WTC11 (cell line): ENCODE measurements at regions not wholly inside any gene's neighbourhood (a gene's known extent, or its start where the extent isn't known, plus 50 kb on each side); places are given as distances from the start of the nearest gene placed in this dataset.

Experiments used
- ATAC-seq: fragments of 200-7000 bp; cut with Tn5 transposase; 2 replicates; pipeline ENCODE4 v1.10.0; 2021; ENCODE audit warnings: mild to moderate bottlenecking, moderate library complexity
- CTCF ChIA-PET: fragments of 300-600 bp; sonication (Branson Sonifier 250); formaldehyde crosslinking; loops from one replicate; lab custom pipeline; 2021; ENCODE audit warnings: antibody characterized with exemption; lab: Charles Lee
- POLR2A ChIA-PET: fragments of 350-600 bp; sonication (Branson Sonifier 250); formaldehyde crosslinking; loops from one replicate; lab custom pipeline; 2021; ENCODE audit warnings: antibody characterized with exemption; lab: Charles Lee
- DNase-seq: peaks from one replicate; pipeline ENCODE4 v3.0.0; 2021; ENCODE audit warnings: low spot score
- H3K27ac Mint-ChIP-seq: 2 replicates; pipeline ENCODE4 v1.8.0; 2021; ENCODE audit warnings: mixed read lengths
- H3K27me3 Mint-ChIP-seq: 2 replicates; pipeline ENCODE4 v1.8.0; 2021; ENCODE audit warnings: low read depth, mild to moderate bottlenecking, moderate library complexity, mixed read lengths
- H3K36me3 Mint-ChIP-seq: 2 replicates; pipeline ENCODE4 v1.8.0; 2021; ENCODE audit warnings: mixed read lengths
- H3K4me1 Mint-ChIP-seq: 2 replicates; pipeline ENCODE4 v1.8.0; 2022; ENCODE audit warnings: mixed read lengths
- H3K4me3 Mint-ChIP-seq: 2 replicates; pipeline ENCODE4 v1.8.0; 2021; ENCODE audit warnings: mild to moderate bottlenecking, moderate library complexity, mixed read lengths
- H3K9me3 Mint-ChIP-seq: 2 replicates; pipeline ENCODE4 v1.8.0; 2021; ENCODE audit warnings: mixed read lengths
- AFF4 ChIP-seq: sonication (generic); formaldehyde crosslinking; IDR thresholded peaks from 2 replicates; pipeline ENCODE4 v1.8.1; 2023; ENCODE audit warnings: mild to moderate bottlenecking, missing genetic modification reagents, borderline replicate concordance
- CREM ChIP-seq: sonication (generic); formaldehyde crosslinking; IDR thresholded peaks from 2 replicates; pipeline ENCODE4 v1.8.1; 2022; ENCODE audit warnings: mild to moderate bottlenecking, missing genetic modification reagents, moderate library complexity
- CTCF ChIP-seq: fragments of 200-600 bp; IDR thresholded peaks from 2 replicates; pipeline ENCODE4 v1.8.0; 2022; ENCODE audit warnings: antibody characterized with exemption
- ERG ChIP-seq: fragments of 250-450 bp; sonication (Bioruptor Pico); IDR thresholded peaks from 2 replicates; pipeline ENCODE4 v1.8.0; 2021; ENCODE audit warnings: mild to moderate bottlenecking
- ETV6 ChIP-seq: sonication (generic); formaldehyde crosslinking; IDR thresholded peaks from 2 replicates; pipeline ENCODE4 v1.8.1; 2022; ENCODE audit warnings: mild to moderate bottlenecking, missing genetic modification reagents
- JUN ChIP-seq: sonication (generic); formaldehyde crosslinking; IDR thresholded peaks from 2 replicates; pipeline ENCODE4 v1.8.0; 2023; ENCODE audit warnings: mild to moderate bottlenecking, missing genetic modification reagents
- NFE2L1 ChIP-seq: sonication (generic); formaldehyde crosslinking; IDR thresholded peaks from 2 replicates; pipeline ENCODE4 v1.8.1; 2023; ENCODE audit warnings: missing genetic modification reagents
- NR1H2 ChIP-seq: sonication (generic); formaldehyde crosslinking; IDR thresholded peaks from 2 replicates; pipeline ENCODE4 v1.9.0; 2021; ENCODE audit warnings: mild to moderate bottlenecking, moderate library complexity, missing genetic modification reagents
- OVOL2 ChIP-seq: fragments of 250-450 bp; sonication (Bioruptor Pico); IDR thresholded peaks from 2 replicates; pipeline ENCODE4 v1.9.0; 2021; ENCODE audit warnings: mild to moderate bottlenecking, borderline replicate concordance
- SMAD3 ChIP-seq: sonication (generic); formaldehyde crosslinking; IDR thresholded peaks from 2 replicates; pipeline ENCODE4 v1.8.0; 2022; ENCODE audit warnings: missing genetic modification reagents, mild to moderate bottlenecking, borderline replicate concordance
- SOX15 ChIP-seq: fragments of 250-450 bp; sonication (Bioruptor Pico); IDR thresholded peaks from 2 replicates; pipeline ENCODE4 v1.9.0; 2021; ENCODE audit warnings: mild to moderate bottlenecking
- STAT6 ChIP-seq: sonication (generic); formaldehyde crosslinking; conservative IDR thresholded peaks from 2 replicates; pipeline ENCODE4 v1.8.1; 2023; ENCODE audit warnings: mild to moderate bottlenecking, low read depth, missing genetic modification reagents, moderate library complexity
- TCF7 ChIP-seq: sonication (generic); formaldehyde crosslinking; IDR thresholded peaks from 2 replicates; pipeline ENCODE4 v1.8.0; 2022; ENCODE audit warnings: mild to moderate bottlenecking, low read depth, missing genetic modification reagents, moderate library complexity
- TEAD4 ChIP-seq: sonication (generic); formaldehyde crosslinking; IDR thresholded peaks from 2 replicates; pipeline ENCODE4 v1.8.0; 2022; ENCODE audit warnings: mild to moderate bottlenecking, missing genetic modification reagents
- ZBTB21 ChIP-seq: sonication (generic); formaldehyde crosslinking; IDR thresholded peaks from 2 replicates; pipeline ENCODE4 v1.8.1; 2023; ENCODE audit warnings: mild to moderate bottlenecking, missing genetic modification reagents, borderline replicate concordance
- ZBTB43 ChIP-seq: sonication (generic); formaldehyde crosslinking; IDR thresholded peaks from 2 replicates; pipeline ENCODE4 v1.8.1; 2023; ENCODE audit warnings: mild to moderate bottlenecking, missing genetic modification reagents
- ZNF138 ChIP-seq: sonication (generic); formaldehyde crosslinking; conservative IDR thresholded peaks from 2 replicates; pipeline ENCODE4 v1.8.1; 2022; ENCODE audit warnings: mild to moderate bottlenecking, moderate library complexity, missing genetic modification reagents
- ZNF263 ChIP-seq: sonication (generic); formaldehyde crosslinking; IDR thresholded peaks from 2 replicates; pipeline ENCODE4 v1.8.1; 2022; ENCODE audit warnings: low read depth, mild to moderate bottlenecking, moderate library complexity, missing genetic modification reagents
- ZNF317 ChIP-seq: sonication (generic); formaldehyde crosslinking; IDR thresholded peaks from 2 replicates; pipeline ENCODE4 v1.8.1; 2023; ENCODE audit warnings: low read depth, mild to moderate bottlenecking, moderate library complexity, missing genetic modification reagents, borderline replicate concordance

GRCh38 chr1:29756901-29757725 is 520.8 kb downstream of the PTPRU start:
- DNase-seq (no peak), ATAC-seq (no peak)
- no peak overlapping the region for H3K4me3 Mint-ChIP-seq
- ChIA-PET POLR2A (no interaction called here), CTCF (interaction anchor here (1.3 to 1.8 kb wide), 2 partner anchors 36 to 53 kb away, joined by 5 to 6 read pairs; no protein-coding TSS in a partner anchor)
- no peaks in the 10 kb centered on the region for H3K27me3 Mint-ChIP-seq
- no peaks in the 10 kb centered on the region for H3K9me3 Mint-ChIP-seq
- H3K4me1 Mint-ChIP-seq: no peaks in the 10 kb centered on the region
- H3K27ac Mint-ChIP-seq: no peak overlapping the region
- TF ChIP-seq ZBTB21 (no peak), CREM (no peak), TEAD4 (CRISPR knock-in tag) (no peak), ZBTB43 (CRISPR knock-in tag) (no peak), SMAD3 (no peak), JUN (no peak), ZNF263 (CRISPR knock-in tag) (no peak), SOX15 (CRISPR knock-in tag) (no peak), ZNF138 (CRISPR knock-in tag) (no peak), ETV6 (no peak), NR1H2 (CRISPR knock-in tag) (no peak), NFE2L1 (CRISPR knock-in tag) (no peak), TCF7 (CRISPR knock-in tag) (no peak), STAT6 (no peak), AFF4 (CRISPR knock-in tag) (no peak), OVOL2 (CRISPR knock-in tag) (no peak), CTCF (no peak), ZNF317 (CRISPR knock-in tag) (no peak), ERG (CRISPR knock-in tag) (no peak)
- TF ChIP-seq, all 79 proteins: peak for 0
- no peaks in the 10 kb centered on the region for H3K36me3 Mint-ChIP-seq
